Ishikawa (cell line): ENCODE measurements at regions not wholly inside any gene's neighbourhood (a gene's known extent, or its start where the extent isn't known, plus 50 kb on each side); places are given as distances from the start of the nearest gene placed in this dataset.

ENCODE experiments used
- CEBPB ChIP-seq: IDR thresholded peaks from 2 replicates; pipeline ENCODE4 v1.6.1; 2012
- CREB1 ChIP-seq: IDR thresholded peaks from 2 replicates; pipeline ENCODE4 v1.6.1; 2012; ENCODE audit warnings: low read depth
- EGR1 ChIP-seq: IDR thresholded peaks from 2 replicates; pipeline ENCODE4 v1.6.1; 2012
- EP300 ChIP-seq: IDR thresholded peaks from 2 replicates; pipeline ENCODE4 v1.6.1; 2012; ENCODE audit warnings: borderline replicate concordance
- FOXM1 ChIP-seq: IDR thresholded peaks from 2 replicates; pipeline ENCODE4 v1.6.1; 2012; ENCODE audit warnings: low read depth, borderline replicate concordance
- NFIC ChIP-seq: IDR thresholded peaks from 2 replicates; pipeline ENCODE4 v1.6.1; 2012
- RAD21 ChIP-seq: IDR thresholded peaks from 2 replicates; pipeline ENCODE4 v1.6.1; 2012; ENCODE audit warnings: low read depth
- TAF1 ChIP-seq: IDR thresholded peaks from 2 replicates; pipeline ENCODE4 v1.6.1; 2012; ENCODE audit warnings: low read depth, mild to moderate bottlenecking
- TCF12 ChIP-seq: IDR thresholded peaks from 2 replicates; pipeline ENCODE4 v1.6.1; 2012; ENCODE audit warnings: low read depth
- TEAD4 ChIP-seq: IDR thresholded peaks from 2 replicates; pipeline ENCODE4 v1.6.1; 2012
- YY1 ChIP-seq: IDR thresholded peaks from 2 replicates; pipeline ENCODE4 v1.6.1; 2012; ENCODE audit warnings: low read depth
- ZBTB7A ChIP-seq: IDR thresholded peaks from 2 replicates; pipeline ENCODE4 v1.6.1; 2012; ENCODE audit warnings: low read depth
- TF ChIP-seq, protein P1 (sequence below): IDR thresholded peaks from 2 replicates; pipeline ENCODE4 v1.6.1; 2012; ENCODE audit warnings: low read depth, mild to moderate bottlenecking
- TF ChIP-seq, protein P2 (sequence below): IDR thresholded peaks from 2 replicates; pipeline ENCODE4 v1.6.1; 2012
- TF ChIP-seq, protein P3 (sequence below): IDR thresholded peaks from 2 replicates; pipeline ENCODE4 v1.6.1; 2012

DNA sequence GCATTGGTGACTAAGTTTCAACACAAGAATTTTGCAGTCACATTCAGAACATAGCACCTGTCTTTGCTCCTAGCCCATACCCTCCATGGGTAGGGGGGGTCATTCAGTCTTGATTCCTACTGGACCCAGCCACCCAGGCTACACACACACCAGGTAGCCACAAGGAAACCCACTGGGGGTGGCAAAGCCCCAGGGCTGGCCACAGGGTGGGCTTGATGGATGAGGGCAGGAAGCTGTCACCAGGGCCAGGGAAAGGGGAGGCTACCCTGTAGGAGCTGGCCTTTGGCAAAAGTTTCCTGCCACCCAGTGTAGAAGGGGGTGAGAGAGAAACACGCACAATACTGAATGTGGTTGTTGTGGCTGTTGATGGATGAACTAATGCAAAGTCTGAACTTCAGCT is 74.5 kb upstream of the NKX1-1 start:
- TF ChIP-seq CREB1 (no peak), YY1 (no peak), NFIC (no peak), CEBPB (no peak), ZBTB7A (no peak), TEAD4 (no peak), EGR1 (no peak), TCF12 (no peak), FOXM1 (no peak), TAF1 (no peak), RAD21 (no peak), EP300 (no peak)
- TF ChIP-seq, protein P1, sequence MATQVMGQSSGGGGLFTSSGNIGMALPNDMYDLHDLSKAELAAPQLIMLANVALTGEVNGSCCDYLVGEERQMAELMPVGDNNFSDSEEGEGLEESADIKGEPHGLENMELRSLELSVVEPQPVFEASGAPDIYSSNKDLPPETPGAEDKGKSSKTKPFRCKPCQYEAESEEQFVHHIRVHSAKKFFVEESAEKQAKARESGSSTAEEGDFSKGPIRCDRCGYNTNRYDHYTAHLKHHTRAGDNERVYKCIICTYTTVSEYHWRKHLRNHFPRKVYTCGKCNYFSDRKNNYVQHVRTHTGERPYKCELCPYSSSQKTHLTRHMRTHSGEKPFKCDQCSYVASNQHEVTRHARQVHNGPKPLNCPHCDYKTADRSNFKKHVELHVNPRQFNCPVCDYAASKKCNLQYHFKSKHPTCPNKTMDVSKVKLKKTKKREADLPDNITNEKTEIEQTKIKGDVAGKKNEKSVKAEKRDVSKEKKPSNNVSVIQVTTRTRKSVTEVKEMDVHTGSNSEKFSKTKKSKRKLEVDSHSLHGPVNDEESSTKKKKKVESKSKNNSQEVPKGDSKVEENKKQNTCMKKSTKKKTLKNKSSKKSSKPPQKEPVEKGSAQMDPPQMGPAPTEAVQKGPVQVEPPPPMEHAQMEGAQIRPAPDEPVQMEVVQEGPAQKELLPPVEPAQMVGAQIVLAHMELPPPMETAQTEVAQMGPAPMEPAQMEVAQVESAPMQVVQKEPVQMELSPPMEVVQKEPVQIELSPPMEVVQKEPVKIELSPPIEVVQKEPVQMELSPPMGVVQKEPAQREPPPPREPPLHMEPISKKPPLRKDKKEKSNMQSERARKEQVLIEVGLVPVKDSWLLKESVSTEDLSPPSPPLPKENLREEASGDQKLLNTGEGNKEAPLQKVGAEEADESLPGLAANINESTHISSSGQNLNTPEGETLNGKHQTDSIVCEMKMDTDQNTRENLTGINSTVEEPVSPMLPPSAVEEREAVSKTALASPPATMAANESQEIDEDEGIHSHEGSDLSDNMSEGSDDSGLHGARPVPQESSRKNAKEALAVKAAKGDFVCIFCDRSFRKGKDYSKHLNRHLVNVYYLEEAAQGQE = no peak
- TF ChIP-seq, protein P2, sequence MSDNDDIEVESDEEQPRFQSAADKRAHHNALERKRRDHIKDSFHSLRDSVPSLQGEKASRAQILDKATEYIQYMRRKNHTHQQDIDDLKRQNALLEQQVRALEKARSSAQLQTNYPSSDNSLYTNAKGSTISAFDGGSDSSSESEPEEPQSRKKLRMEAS = no peak
- TF ChIP-seq, protein P3, sequence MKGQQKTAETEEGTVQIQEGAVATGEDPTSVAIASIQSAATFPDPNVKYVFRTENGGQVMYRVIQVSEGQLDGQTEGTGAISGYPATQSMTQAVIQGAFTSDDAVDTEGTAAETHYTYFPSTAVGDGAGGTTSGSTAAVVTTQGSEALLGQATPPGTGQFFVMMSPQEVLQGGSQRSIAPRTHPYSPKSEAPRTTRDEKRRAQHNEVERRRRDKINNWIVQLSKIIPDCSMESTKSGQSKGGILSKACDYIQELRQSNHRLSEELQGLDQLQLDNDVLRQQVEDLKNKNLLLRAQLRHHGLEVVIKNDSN = no peak

DNA sequence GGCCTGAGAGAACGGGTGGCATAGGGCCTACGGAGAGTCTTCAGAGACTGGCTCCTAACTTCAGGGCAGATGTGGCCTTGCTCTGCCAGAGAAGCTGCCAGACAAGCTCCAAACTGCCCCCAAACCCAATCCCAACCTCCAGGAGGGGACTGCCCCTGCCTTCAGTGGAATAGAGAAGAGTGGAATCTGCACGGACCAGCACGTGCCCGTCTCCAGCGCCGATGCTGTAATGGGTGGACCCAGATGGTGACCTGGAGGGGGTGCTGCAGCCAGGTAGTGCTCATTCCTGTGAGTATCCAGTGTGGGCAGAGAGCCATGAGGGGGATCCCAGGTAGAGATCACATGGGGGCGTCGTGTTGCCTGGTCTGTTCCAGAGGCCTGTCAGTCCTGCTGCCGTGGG is 73.2 kb upstream of the NKX1-1 start:
- no peak for TF ChIP-seq TCF12
- TF ChIP-seq YY1 = no peak
- TF ChIP-seq, protein P1 = no peak
- TF ChIP-seq, protein P2 = no peak
- TF ChIP-seq, protein P3 = no peak
- no peak for TF ChIP-seq TEAD4
- no peak for TF ChIP-seq FOXM1
- no peak for TF ChIP-seq CEBPB
- no peak for TF ChIP-seq RAD21
- TF ChIP-seq EGR1 = no peak
- TF ChIP-seq TAF1 = no peak
- TF ChIP-seq CREB1 = no peak
- no peak for TF ChIP-seq EP300
- no peak for TF ChIP-seq NFIC

DNA sequence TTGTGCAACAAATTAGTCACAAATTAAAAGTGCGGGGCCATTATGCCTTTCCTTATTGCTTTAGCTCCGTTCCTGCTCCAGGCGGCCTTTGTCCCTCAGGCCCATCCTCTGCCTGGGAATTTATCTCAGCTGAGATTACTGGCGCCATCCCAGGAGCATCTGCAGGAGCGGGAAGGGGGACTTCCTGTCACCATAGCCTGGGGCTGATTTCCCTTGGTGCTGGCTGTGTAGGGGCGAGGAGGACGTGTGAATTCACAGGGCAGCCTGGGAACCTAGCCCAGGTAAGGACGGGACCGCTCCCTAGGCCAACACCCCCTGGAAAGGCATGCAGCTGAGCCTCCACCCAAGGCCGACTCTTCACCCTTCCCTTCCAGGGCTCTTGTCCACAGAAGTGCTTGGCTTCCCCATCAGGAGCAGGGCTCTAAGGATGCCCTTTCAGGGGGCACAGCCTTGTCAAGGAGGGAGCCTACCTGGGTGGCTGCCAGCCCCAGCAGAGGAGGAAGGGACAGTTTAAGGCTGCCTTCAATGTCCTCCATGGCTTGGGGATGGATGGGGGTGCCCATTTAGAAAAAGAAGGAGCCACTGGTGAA is 72.6 kb upstream of the NKX1-1 start:
- no peak for TF ChIP-seq TAF1
- TF ChIP-seq EP300 = no peak
- TF ChIP-seq YY1 = no peak
- TF ChIP-seq NFIC = no peak
- TF ChIP-seq, protein P2 = no peak
- no peak for TF ChIP-seq CEBPB
- TF ChIP-seq ZBTB7A = no peak
- no peak for TF ChIP-seq EGR1
- TF ChIP-seq RAD21 = no peak
- TF ChIP-seq, protein P3 = no peak

DNA sequence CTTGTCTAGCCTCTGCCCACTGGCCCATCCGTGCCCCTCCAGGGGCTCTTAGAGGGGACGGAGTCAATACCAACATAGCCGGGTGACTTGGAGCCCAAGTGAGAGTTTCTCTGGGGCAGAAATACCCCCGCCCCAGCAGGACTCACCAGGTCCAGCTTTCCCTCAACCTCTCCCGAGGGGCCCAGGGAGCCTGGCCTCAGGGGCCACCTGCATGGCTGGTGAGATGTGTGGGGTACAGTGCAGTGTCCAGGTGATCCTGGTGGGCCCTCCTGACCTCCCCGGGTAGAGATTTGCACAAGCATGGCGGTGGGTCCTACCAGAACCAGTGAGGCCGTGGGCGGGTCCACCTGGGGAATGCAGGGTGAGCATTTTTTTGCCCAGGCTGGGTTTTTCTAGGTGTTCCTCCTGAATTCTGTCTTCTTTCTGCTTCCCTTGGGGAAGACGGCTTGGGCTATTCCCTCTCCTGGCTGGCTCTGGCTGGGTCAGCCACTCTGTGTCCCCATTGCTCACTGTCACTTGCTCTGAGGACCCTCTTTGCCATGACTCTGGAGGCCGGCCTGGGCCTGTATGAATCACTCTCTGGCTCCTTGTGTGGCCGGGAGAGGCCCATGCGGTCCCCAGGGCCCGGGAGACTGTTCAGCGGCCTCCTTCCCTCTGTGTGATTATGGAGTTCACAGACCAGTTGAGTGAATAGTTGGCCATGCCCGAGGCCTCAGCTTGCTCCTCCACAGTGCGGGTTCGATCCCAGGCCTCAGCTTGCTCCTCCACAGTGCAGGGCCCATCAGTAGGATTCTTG is 71.0 kb upstream of the NKX1-1 start:
- TF ChIP-seq ZBTB7A = no peak
- TF ChIP-seq YY1 = no peak
- TF ChIP-seq TEAD4 = no peak
- no peak for TF ChIP-seq NFIC
- no peak for TF ChIP-seq TAF1
- TF ChIP-seq CEBPB = no peak
- TF ChIP-seq, protein P3 = no peak
- no peak for TF ChIP-seq TCF12
- TF ChIP-seq EGR1 = no peak
- no peak for TF ChIP-seq CREB1
- TF ChIP-seq, protein P1 = no peak
- TF ChIP-seq, protein P2 = no peak
- TF ChIP-seq FOXM1 = no peak
- TF ChIP-seq EP300 = no peak
- TF ChIP-seq RAD21 = no peak
